Sigmoid colon (tissue), 4 donors: ENCODE measurements at regions not wholly inside any gene's neighbourhood (a gene's known extent, or its start where the extent isn't known, plus 50 kb on each side); places are given as distances from the start of the nearest gene placed in this dataset.

ENCODE experiments used
- POLR2AphosphoS5 ChIP-seq, 4 donors: sonication (generic); formaldehyde crosslinking; IDR thresholded peaks; one replicate each; pipeline ENCODE4 v1.6.1; 2017; ENCODE audit warnings: antibody characterized with exemption in 4 of 4
- TF ChIP-seq, protein P1 (sequence below), 4 experiments: fragments of 450-650 bp in 3 of 4; fragments of 200-600 bp in 1 of 4; IDR thresholded peaks; one replicate each; pipeline ENCODE4 v1.5.1; 2016 to 2019; ENCODE audit warnings: antibody characterized with exemption in 4 of 4, mild to moderate bottlenecking in 3 of 4, moderate library complexity in 2 of 4

DNA sequence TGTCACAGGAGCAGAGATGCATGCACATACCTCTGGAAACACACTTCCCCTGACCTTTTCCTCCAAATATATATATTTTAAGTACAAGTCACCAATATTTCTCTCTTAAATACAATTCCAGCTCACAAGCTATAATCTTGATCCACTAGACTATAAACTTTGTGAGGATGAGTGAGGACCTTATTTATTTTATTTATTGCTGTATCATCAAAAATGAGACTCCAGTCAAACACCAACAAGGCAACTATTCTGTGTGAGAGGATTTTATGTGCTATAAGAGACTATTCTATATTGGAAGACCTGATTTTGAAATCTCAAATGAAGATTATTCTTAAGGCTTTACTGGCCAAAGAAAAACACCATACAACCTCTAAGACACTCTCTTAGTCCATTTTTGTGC, 1352.2 kb downstream of the SUCLG1 start:
- TF ChIP-seq POLR2AphosphoS5 (IDR thresholded peaks at IDR 0.05), result no peak
- TF ChIP-seq, protein P1, sequence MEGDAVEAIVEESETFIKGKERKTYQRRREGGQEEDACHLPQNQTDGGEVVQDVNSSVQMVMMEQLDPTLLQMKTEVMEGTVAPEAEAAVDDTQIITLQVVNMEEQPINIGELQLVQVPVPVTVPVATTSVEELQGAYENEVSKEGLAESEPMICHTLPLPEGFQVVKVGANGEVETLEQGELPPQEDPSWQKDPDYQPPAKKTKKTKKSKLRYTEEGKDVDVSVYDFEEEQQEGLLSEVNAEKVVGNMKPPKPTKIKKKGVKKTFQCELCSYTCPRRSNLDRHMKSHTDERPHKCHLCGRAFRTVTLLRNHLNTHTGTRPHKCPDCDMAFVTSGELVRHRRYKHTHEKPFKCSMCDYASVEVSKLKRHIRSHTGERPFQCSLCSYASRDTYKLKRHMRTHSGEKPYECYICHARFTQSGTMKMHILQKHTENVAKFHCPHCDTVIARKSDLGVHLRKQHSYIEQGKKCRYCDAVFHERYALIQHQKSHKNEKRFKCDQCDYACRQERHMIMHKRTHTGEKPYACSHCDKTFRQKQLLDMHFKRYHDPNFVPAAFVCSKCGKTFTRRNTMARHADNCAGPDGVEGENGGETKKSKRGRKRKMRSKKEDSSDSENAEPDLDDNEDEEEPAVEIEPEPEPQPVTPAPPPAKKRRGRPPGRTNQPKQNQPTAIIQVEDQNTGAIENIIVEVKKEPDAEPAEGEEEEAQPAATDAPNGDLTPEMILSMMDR (IDR thresholded peaks at IDR 0.05), result no peak
